COLO668 (cell line): ENCODE measurements at regions not wholly inside any gene's neighbourhood (a gene's known extent, or its start where the extent isn't known, plus 50 kb on each side); places are given as distances from the start of the nearest gene placed in this dataset.

Experiments used
- DNase-seq: peaks from one replicate; lab custom pipeline; 2025; ENCODE audit not compliant: unreplicated experiment; lab: John Stamatoyannopoulos, UW

GRCh38 chr3:99128725-99129505 is 227.4 kb upstream of the DCBLD2 start:
- DNase-seq = no peak

GRCh38 chr3:99128235-99128634 is 226.7 kb upstream of the DCBLD2 start:
- DNase-seq = no peak

GRCh38 chr3:99126316-99126715 is 224.8 kb upstream of the DCBLD2 start:
- DNase-seq = no peak

GRCh38 chr3:99119385-99119784 is 217.9 kb upstream of the DCBLD2 start:
- DNase-seq = no peak

GRCh38 chr3:99118381-99118780 is 216.9 kb upstream of the DCBLD2 start:
- no peak for DNase-seq

GRCh38 chr3:99114565-99115291 is 213.2 kb upstream of the DCBLD2 start:
- no peak for DNase-seq

GRCh38 chr3:99111235-99111634 is 209.7 kb upstream of the DCBLD2 start:
- DNase-seq = no peak

- no peak for DNase-seq
These were observed 208.9 kb upstream of the DCBLD2 start for GRCh38 chr3:99110401-99110800.

- no peak for DNase-seq
These were observed 207.0 kb upstream of the DCBLD2 start for GRCh38 chr3:99108508-99108907.

- no peak for DNase-seq
These were observed 193.1 kb upstream of the DCBLD2 start for GRCh38 chr3:99094606-99095005.

- DNase-seq = no peak
These were observed 185.8 kb upstream of the DCBLD2 start for GRCh38 chr3:99087277-99087676.

GRCh38 chr3:99084826-99085225 is 183.3 kb upstream of the DCBLD2 start:
- DNase-seq = no peak

- DNase-seq = no peak
These were observed 182.7 kb upstream of the DCBLD2 start for GRCh38 chr3:99084156-99084555.

GRCh38 chr3:99071096-99071495 is 169.6 kb upstream of the DCBLD2 start:
- DNase-seq = no peak

GRCh38 chr3:99069973-99070372 is 168.5 kb upstream of the DCBLD2 start:
- no peak for DNase-seq

- DNase-seq = no peak
These were observed 165.4 kb upstream of the DCBLD2 start for GRCh38 chr3:99066863-99067262.

GRCh38 chr3:99049164-99049563 is 147.7 kb upstream of the DCBLD2 start:
- no peak for DNase-seq

GRCh38 chr3:99041747-99042146 is 140.3 kb upstream of the DCBLD2 start:
- DNase-seq = no peak

GRCh38 chr3:99031778-99032177 is 130.3 kb upstream of the DCBLD2 start:
- DNase-seq = no peak

GRCh38 chr3:99023590-99024192 is 122.2 kb upstream of the DCBLD2 start:
- no peak for DNase-seq

GRCh38 chr3:99021466-99021865 is 120.0 kb upstream of the DCBLD2 start:
- DNase-seq = no peak

GRCh38 chr3:99016452-99016851 is 115.0 kb upstream of the DCBLD2 start:
- no peak for DNase-seq
